ENCODE measurements at regions not wholly inside any gene's neighbourhood (a gene's known extent, or its start where the extent isn't known, plus 50 kb on each side); places are given as distances from the start of the nearest gene placed in this dataset.
"Not testable (repeated sequence)": the region's sequence is repeated elsewhere in the genome, so short reads cannot be mapped to it uniquely, and the experiment has no call there.

DNA sequence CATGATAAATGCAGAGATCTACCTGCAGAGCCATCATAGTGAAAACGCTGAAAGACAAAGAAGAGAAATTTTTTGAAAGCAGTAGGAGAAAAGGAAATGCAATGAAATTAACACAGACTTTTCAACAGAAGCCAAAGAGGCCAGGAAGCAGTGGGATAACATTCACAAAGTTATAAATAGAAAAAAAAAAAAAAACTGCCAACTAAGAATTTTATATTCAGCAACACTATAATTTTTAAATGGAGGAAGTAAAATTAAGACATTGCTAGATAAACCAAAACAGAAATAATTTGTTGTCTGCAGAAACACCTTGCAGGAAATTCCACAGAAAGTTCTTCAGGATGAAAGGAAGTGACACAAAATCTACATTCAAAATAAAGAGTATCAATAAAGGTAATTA lies 591.5 kb upstream of the ID4 start:
- no peak overlapping the region for H3K27ac Mint-ChIP-seq

GRCh38 chr6:19247181-19247580 lies 590.0 kb upstream of the ID4 start:
- not testable (repeated sequence) for H3K27ac Mint-ChIP-seq; H3K4me3 Mint-ChIP-seq; H3K4me1 Mint-ChIP-seq (ENCODE audit: low read depth); DNase-seq (ENCODE audit: low spot score); H3K36me3 Mint-ChIP-seq (ENCODE audit: low read depth); H3K27me3 Mint-ChIP-seq (ENCODE audit: low read depth)
- H3K9me3 Mint-ChIP-seq, result peaks cover 45% of the 10 kb centered on the region

More for the DNA sequence above, 591.5 kb upstream of the ID4 start:
- Mint-ChIP-seq H3K27me3 (ENCODE audit: low read depth) (no peaks in the 10 kb centered on the region), H3K36me3 (ENCODE audit: low read depth) (no peaks in the 10 kb centered on the region), H3K4me1 (ENCODE audit: low read depth) (no peaks in the 10 kb centered on the region), H3K9me3 (peaks cover 54% of the 10 kb centered on the region), H3K4me3 (no peak overlapping the region)
- no peak for DNase-seq (ENCODE audit: low spot score)

GRCh38 chr6:19256123-19256522 lies 581.0 kb upstream of the ID4 start:
- not testable (repeated sequence) for H3K4me1 Mint-ChIP-seq (ENCODE audit: low read depth); DNase-seq (ENCODE audit: low spot score); H3K36me3 Mint-ChIP-seq (ENCODE audit: low read depth); H3K27me3 Mint-ChIP-seq (ENCODE audit: low read depth); H3K27ac Mint-ChIP-seq; H3K4me3 Mint-ChIP-seq
- H3K9me3 Mint-ChIP-seq, result peaks cover 22% of the 10 kb centered on the region

DNA sequence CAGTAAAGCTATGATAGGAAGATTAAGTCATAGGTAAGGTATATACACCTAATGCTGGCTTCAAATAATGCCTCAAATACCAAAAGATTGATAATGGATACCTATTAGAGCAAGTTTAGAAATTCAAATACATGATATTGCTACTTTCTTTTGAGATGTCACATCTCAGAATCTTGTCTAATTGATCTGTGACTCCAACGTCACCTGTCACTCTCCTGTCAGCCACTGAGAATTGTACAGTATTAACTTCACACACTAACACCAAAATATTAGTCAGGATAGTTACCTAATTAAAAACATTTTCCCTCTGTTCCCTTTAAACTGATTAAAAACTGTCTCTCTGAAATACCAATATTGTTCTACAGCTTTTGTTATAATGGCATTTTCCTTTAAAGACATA lies 575.5 kb upstream of the ID4 start:
- Mint-ChIP-seq H3K27me3 (ENCODE audit: low read depth) (no peaks in the 10 kb centered on the region), H3K9me3 (peaks cover 14% of the 10 kb centered on the region), H3K4me3 (no peak overlapping the region), H3K36me3 (ENCODE audit: low read depth) (no peaks in the 10 kb centered on the region), H3K27ac (no peak overlapping the region), H3K4me1 (ENCODE audit: low read depth) (no peaks in the 10 kb centered on the region)
- DNase-seq (ENCODE audit: low spot score), result no peak

DNA sequence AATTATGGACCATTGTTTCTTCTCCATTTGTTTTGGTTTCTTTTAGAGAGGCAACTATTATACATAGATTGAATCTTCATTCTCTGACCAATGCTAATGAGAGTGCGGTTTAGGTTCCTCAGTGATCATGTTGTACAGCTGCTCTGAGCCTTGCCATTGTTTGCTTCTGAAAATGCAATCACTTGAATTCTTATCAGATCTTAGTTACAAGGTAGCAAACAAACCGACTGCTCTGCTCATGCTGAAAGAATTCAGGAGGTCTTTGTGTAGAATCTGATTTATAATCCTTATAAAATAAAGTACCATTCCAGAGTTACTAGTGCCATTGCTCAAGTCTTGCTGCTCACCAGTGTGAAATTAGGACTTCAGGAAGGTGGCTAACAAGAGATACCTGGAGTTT lies 569.1 kb upstream of the ID4 start:
- H3K4me3 Mint-ChIP-seq, result no peak overlapping the region
- DNase-seq (ENCODE audit: low spot score), result no peak
- no peaks in the 10 kb centered on the region for H3K4me1 Mint-ChIP-seq (ENCODE audit: low read depth)
- H3K27ac Mint-ChIP-seq, result no peak overlapping the region
- no peaks in the 10 kb centered on the region for H3K36me3 Mint-ChIP-seq (ENCODE audit: low read depth)
- H3K27me3 Mint-ChIP-seq (ENCODE audit: low read depth), result no peaks in the 10 kb centered on the region
- H3K9me3 Mint-ChIP-seq, result peaks cover 32% of the 10 kb centered on the region

- H3K27me3 Mint-ChIP-seq (ENCODE audit: low read depth), result no peaks in the 10 kb centered on the region
- H3K4me3 Mint-ChIP-seq, result no peak overlapping the region
- no peak for DNase-seq (ENCODE audit: low spot score)
- H3K4me1 Mint-ChIP-seq (ENCODE audit: low read depth), result no peaks in the 10 kb centered on the region
- peaks cover 35% of the 10 kb centered on the region for H3K9me3 Mint-ChIP-seq
- no peak overlapping the region for H3K27ac Mint-ChIP-seq
- H3K36me3 Mint-ChIP-seq (ENCODE audit: low read depth), result no peaks in the 10 kb centered on the region
Measured at GRCh38 chr6:19268718-19269117, 568.5 kb upstream of the ID4 start.

GRCh38 chr6:19269341-19269898 lies 567.8 kb upstream of the ID4 start:
- Mint-ChIP-seq H3K9me3 (peaks cover 38% of the 10 kb centered on the region), H3K36me3 (ENCODE audit: low read depth) (no peaks in the 10 kb centered on the region), H3K27me3 (ENCODE audit: low read depth) (no peaks in the 10 kb centered on the region), H3K4me1 (ENCODE audit: low read depth) (no peaks in the 10 kb centered on the region), H3K27ac (no peak overlapping the region), H3K4me3 (no peak overlapping the region)
- no peak for DNase-seq (ENCODE audit: low spot score)

- H3K4me3 Mint-ChIP-seq, result no peak overlapping the region
- no peaks in the 10 kb centered on the region for H3K4me1 Mint-ChIP-seq (ENCODE audit: low read depth)
- peaks cover 38% of the 10 kb centered on the region for H3K9me3 Mint-ChIP-seq
- H3K36me3 Mint-ChIP-seq (ENCODE audit: low read depth), result no peaks in the 10 kb centered on the region
- DNase-seq (ENCODE audit: low spot score), result no peak
- no peaks in the 10 kb centered on the region for H3K27me3 Mint-ChIP-seq (ENCODE audit: low read depth)
- no peak overlapping the region for H3K27ac Mint-ChIP-seq
Measured at GRCh38 chr6:19270616-19271015, 566.6 kb upstream of the ID4 start.

DNA sequence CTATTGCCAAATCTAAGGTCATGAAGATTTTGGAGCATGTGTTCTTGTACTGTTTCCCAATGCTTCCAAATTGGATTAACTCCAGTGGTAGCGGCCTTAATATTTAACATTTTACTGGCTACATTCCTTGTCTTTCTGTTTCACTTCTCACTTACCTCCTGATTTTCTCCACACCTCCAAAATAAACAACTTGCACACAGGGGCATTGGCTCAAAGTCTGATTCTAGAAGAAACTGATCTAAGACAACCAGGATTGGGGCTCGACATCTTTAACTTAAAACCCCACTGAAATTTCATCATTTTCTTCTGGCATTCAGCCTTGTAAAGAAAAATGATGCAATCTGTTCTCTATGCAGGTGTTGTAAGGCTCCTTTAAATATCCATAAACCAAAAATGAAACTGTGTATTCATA lies 557.9 kb upstream of the ID4 start:
- Mint-ChIP-seq H3K27ac (no peak overlapping the region), H3K9me3 (peaks cover 21% of the 10 kb centered on the region), H3K36me3 (ENCODE audit: low read depth) (no peaks in the 10 kb centered on the region), H3K27me3 (ENCODE audit: low read depth) (no peaks in the 10 kb centered on the region), H3K4me3 (no peak overlapping the region), H3K4me1 (ENCODE audit: low read depth) (no peaks in the 10 kb centered on the region)
- DNase-seq (ENCODE audit: low spot score), result no peak

GRCh38 chr6:19287928-19288327 lies 549.2 kb upstream of the ID4 start:
- Mint-ChIP-seq H3K9me3 (peaks cover 7% of the 10 kb centered on the region), H3K4me3 (no peak overlapping the region), H3K27me3 (ENCODE audit: low read depth) (no peaks in the 10 kb centered on the region), H3K4me1 (ENCODE audit: low read depth) (no peaks in the 10 kb centered on the region), H3K27ac (no peak overlapping the region), H3K36me3 (ENCODE audit: low read depth) (no peaks in the 10 kb centered on the region)
- DNase-seq (ENCODE audit: low spot score), result no peak

- Mint-ChIP-seq H3K36me3 (ENCODE audit: low read depth) (no peaks in the 10 kb centered on the region), H3K27ac (no peak overlapping the region), H3K4me3 (no peak overlapping the region), H3K9me3 (peaks cover 4% of the 10 kb centered on the region), H3K27me3 (ENCODE audit: low read depth) (no peaks in the 10 kb centered on the region), H3K4me1 (ENCODE audit: low read depth) (no peaks in the 10 kb centered on the region)
- no peak for DNase-seq (ENCODE audit: low spot score)
Measured at GRCh38 chr6:19289457-19289856, 547.7 kb upstream of the ID4 start.

DNA sequence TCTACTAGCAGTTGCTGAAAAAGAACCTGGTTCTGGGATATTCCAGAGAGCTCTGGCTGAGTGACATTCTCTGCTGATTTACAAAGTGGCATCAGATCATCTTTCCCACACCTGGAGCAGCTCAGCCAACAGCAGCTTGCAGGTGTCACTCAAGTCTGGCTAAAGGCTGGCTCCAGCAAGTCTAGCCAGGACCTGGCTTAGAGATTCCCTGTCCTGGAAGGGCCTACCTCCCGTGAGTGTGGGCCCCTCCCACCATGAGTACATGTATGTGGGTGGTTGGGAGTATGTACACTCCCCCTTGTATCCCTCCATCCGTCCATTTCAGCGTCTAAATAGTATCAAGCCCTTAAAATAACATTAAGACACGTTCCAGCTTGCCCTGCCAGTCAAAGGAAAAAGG lies 539.3 kb upstream of the ID4 start:
- Mint-ChIP-seq H3K4me1 (ENCODE audit: low read depth) (no peaks in the 10 kb centered on the region), H3K36me3 (ENCODE audit: low read depth) (no peaks in the 10 kb centered on the region), H3K27me3 (ENCODE audit: low read depth) (no peaks in the 10 kb centered on the region), H3K9me3 (peaks cover 6% of the 10 kb centered on the region), H3K27ac (no peak overlapping the region), H3K4me3 (no peak overlapping the region)
- no peak for DNase-seq (ENCODE audit: low spot score)

- Mint-ChIP-seq H3K36me3 (ENCODE audit: low read depth) (no peaks in the 10 kb centered on the region), H3K27me3 (ENCODE audit: low read depth) (no peaks in the 10 kb centered on the region), H3K4me3 (no peak overlapping the region), H3K4me1 (ENCODE audit: low read depth) (no peaks in the 10 kb centered on the region), H3K27ac (no peak overlapping the region), H3K9me3 (peaks cover 6% of the 10 kb centered on the region)
- no peak for DNase-seq (ENCODE audit: low spot score)
Measured at GRCh38 chr6:19298421-19298820, 538.7 kb upstream of the ID4 start.

DNA sequence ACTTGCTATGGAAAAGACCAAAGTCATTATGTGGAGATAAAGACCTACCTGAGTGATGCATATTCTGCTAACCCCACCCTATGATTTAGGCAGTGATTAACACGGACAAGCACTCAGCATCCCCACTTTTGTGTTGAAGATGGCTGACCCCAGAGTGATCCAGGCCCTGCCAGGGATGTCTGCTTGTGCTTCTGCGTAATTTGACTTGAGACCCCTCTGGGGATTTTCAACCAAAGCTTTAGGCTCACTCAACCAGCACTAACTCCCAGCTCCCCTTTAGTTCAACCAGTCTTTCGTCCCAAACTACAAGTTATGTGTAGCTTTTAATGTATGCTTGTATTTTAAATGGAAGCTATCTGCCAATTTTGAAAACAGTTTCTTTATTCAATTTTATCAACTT lies 538.0 kb upstream of the ID4 start:
- H3K27ac Mint-ChIP-seq, result no peak overlapping the region

DNA sequence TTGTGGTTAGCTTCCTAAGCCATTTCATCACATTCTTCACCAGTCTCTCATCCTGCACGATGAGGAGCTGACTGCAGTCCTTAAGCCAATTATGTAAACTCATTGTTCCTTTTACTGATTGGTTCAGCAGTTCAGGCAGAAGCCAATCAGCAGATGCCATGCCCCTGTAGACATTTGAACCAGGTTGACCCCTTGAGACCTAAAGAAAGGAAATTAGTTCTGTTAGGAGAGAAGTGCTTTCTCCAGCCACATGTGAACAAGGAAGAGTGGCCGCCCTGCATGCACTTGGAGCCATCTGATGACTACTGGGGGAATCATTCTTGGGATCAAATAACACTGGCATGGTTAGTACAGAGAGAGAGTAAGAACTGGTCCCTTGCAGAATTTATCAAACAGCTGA lies 535.2 kb upstream of the ID4 start:
- Mint-ChIP-seq H3K9me3 (peaks cover 6% of the 10 kb centered on the region), H3K36me3 (ENCODE audit: low read depth) (no peaks in the 10 kb centered on the region), H3K27me3 (ENCODE audit: low read depth) (no peaks in the 10 kb centered on the region), H3K4me3 (no peak overlapping the region), H3K27ac (no peak overlapping the region), H3K4me1 (ENCODE audit: low read depth) (no peaks in the 10 kb centered on the region)
- no peak for DNase-seq (ENCODE audit: low spot score)

More for the DNA sequence above, 538.0 kb upstream of the ID4 start:
- H3K9me3 Mint-ChIP-seq, result peaks cover 6% of the 10 kb centered on the region
- no peaks in the 10 kb centered on the region for H3K4me1 Mint-ChIP-seq (ENCODE audit: low read depth)
- no peak for DNase-seq (ENCODE audit: low spot score)
- no peaks in the 10 kb centered on the region for H3K36me3 Mint-ChIP-seq (ENCODE audit: low read depth)
- no peak overlapping the region for H3K4me3 Mint-ChIP-seq
- no peaks in the 10 kb centered on the region for H3K27me3 Mint-ChIP-seq (ENCODE audit: low read depth)

All from T-helper 2 cell treated with Interferon-gamma antibody and Interleukin-4, amounts not matched to agents 5 μg/mL and 100 μg/mL, for 36 hours (primary cell).